ENCODE measurements at regions not wholly inside any gene's neighbourhood (a gene's known extent, or its start where the extent isn't known, plus 50 kb on each side); places are given as distances from the start of the nearest gene placed in this dataset.

DNA sequence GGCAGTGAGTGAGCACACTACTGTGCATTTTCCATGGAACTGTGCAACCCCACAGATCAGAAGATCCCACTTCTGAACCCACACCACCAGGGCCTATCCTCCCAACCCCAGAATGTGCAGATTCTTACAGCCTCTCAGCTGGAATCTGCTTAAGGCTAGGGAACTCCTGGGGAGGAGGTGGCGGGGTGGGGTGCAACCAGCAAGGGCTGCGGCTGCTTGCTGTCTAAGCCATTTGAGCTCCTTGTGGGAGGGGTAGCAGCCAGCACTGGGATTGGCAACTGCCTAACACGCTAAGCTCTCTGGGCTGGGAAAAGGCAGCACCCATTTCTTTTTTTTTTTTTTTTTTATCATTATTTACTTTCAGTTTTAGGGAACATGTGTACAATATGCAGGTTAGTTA is 353.3 kb downstream of the RAB28 start:
- no peak for TF ChIP-seq CTCF (IDR thresholded peaks at IDR 0.05)
- TF ChIP-seq POLR2A (IDR thresholded peaks at IDR 0.05) = no peak
- no peak for TF ChIP-seq POLR2AphosphoS5 (IDR thresholded peaks at IDR 0.05)
